GM12864 (cell line): ENCODE measurements at regions not wholly inside any gene's neighbourhood (a gene's known extent, or its start where the extent isn't known, plus 50 kb on each side); places are given as distances from the start of the nearest gene placed in this dataset.

Experiments
- DNase-seq: peaks from one replicate; pipeline ENCODE4 v3.0.0-alpha.2; 2011; ENCODE audit warnings: low read depth
- H3K4me3 ChIP-seq: 2 replicates; pipeline ENCODE4 v1.5.1; 2011; ENCODE audit warnings: mild to moderate bottlenecking, low read depth, low read length, control low read depth
- TF ChIP-seq, protein P1 (sequence below): IDR thresholded peaks from 2 replicates; pipeline ENCODE4 v1.5.1; 2011; ENCODE audit warnings: low read depth, mild to moderate bottlenecking, moderate library complexity, low read length, control low read depth, inconsistent platforms; ENCODE audit errors: missing control alignments

- no peak for DNase-seq
- TF ChIP-seq, protein P1, sequence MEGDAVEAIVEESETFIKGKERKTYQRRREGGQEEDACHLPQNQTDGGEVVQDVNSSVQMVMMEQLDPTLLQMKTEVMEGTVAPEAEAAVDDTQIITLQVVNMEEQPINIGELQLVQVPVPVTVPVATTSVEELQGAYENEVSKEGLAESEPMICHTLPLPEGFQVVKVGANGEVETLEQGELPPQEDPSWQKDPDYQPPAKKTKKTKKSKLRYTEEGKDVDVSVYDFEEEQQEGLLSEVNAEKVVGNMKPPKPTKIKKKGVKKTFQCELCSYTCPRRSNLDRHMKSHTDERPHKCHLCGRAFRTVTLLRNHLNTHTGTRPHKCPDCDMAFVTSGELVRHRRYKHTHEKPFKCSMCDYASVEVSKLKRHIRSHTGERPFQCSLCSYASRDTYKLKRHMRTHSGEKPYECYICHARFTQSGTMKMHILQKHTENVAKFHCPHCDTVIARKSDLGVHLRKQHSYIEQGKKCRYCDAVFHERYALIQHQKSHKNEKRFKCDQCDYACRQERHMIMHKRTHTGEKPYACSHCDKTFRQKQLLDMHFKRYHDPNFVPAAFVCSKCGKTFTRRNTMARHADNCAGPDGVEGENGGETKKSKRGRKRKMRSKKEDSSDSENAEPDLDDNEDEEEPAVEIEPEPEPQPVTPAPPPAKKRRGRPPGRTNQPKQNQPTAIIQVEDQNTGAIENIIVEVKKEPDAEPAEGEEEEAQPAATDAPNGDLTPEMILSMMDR: no peak
- H3K4me3 ChIP-seq: no peak overlapping the region
Observed at GRCh38 chr21:27677546-27677945, 710.7 kb upstream of the ADAMTS5 start.

- TF ChIP-seq, protein P1: no peak
- no peak for DNase-seq
- H3K4me3 ChIP-seq: no peak overlapping the region
Observed at GRCh38 chr21:27675306-27675705, 708.4 kb upstream of the ADAMTS5 start.

GRCh38 chr21:27674041-27674615, 707.2 kb upstream of the ADAMTS5 start:
- H3K4me3 ChIP-seq: no peak overlapping the region
- TF ChIP-seq, protein P1: no peak
- no peak for DNase-seq

DNA sequence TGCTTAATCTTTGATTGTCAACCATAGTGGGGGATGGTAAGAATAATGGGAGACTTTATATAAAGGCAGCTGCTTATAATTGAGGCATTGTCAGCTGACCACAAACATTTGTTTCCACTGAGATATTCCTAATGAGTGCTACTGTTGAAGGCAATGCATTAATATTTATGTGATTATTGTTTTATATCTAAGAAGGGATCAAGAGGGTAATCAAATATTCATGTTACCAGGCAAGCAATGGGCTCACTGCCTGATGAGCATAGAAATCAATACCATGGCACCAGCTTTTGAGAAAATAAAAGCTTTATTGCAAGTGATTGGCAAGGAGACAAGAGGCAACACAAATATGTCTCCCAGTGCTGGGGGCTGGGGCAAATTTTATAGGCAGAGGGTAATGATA, 706.7 kb upstream of the ADAMTS5 start:
- TF ChIP-seq, protein P1: no peak
- no peak overlapping the region for H3K4me3 ChIP-seq
- DNase-seq: no peak

DNA sequence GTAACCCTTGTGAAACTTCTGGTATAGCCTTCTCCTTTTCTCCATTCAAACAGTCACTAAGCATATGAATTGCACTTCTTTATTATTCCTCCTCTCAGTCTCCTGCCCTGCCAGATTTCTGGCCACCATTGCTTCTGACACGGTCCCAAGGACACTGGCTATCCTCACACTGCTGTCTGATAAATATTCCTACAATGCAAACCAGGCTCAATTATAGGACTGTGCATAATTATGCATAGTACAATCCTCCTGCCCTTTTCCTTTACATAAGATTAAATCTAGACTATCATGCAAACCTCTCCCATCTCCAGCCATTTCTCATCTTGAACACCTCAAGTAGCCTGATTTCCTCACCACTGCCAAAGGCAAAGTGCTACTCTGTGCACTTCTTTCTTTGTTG, 704.3 kb upstream of the ADAMTS5 start:
- DNase-seq: no peak
- no peak overlapping the region for H3K4me3 ChIP-seq
- TF ChIP-seq, protein P1: no peak

DNA sequence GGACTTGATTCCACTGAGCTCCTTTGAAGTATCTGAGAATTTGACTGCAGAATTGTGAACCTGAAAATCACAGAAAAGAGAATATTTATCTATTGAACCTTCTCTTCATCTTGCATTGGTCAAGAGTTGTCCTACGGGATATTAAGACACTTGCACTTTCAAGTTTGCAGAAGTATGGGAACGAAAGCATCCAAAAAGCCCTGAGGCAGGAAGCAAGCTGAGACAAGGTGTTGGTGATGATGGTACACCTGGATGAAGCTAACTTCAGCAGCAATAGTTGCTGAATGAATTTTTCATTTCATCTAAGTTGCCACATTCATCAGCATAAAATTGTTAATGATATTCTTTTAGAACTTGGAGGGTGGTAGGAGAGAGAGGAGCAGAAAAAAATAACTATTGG, 686.6 kb upstream of the ADAMTS5 start:
- TF ChIP-seq, protein P1: no peak
- DNase-seq: no peak
- H3K4me3 ChIP-seq: no peak overlapping the region

- no peak for DNase-seq
- H3K4me3 ChIP-seq: no peak overlapping the region
- TF ChIP-seq, protein P1: no peak
Observed at GRCh38 chr21:27649762-27650161, 682.9 kb upstream of the ADAMTS5 start.
